Spleen (tissue), 4 donors: ENCODE measurements at regions not wholly inside any gene's neighbourhood (a gene's known extent, or its start where the extent isn't known, plus 50 kb on each side); places are given as distances from the start of the nearest gene placed in this dataset.

Source experiments
- small RNA-seq, 4 donors: library from RNA; depleted of rRNA; stranded (forward); fragments of <200 nt; gene quantifications; one replicate each; pipeline ENCODE3, GENCODE V24; 2016

Small RNAs in the stretch of these regions (small RNA-seq; reads per million reads assigned to genes)
- gene AL161616.1, result 0 reads per million in 4 donors
